Neuronal stem cell (in vitro differentiated cells): ENCODE measurements at regions not wholly inside any gene's neighbourhood (a gene's known extent, or its start where the extent isn't known, plus 50 kb on each side); places are given as distances from the start of the nearest gene placed in this dataset.

Experiments
- DNase-seq: peaks from one replicate; pipeline ENCODE4 v3.0.0-alpha.2; 2013; ENCODE audit warnings: low spot score
- H2AFZ ChIP-seq: one replicate; pipeline ENCODE4 v1.6.1; 2013; ENCODE audit warnings: mild to moderate bottlenecking, low read length, inconsistent platforms
- H2AK5ac ChIP-seq: 2 replicates; pipeline ENCODE4 v1.6.1; 2013; ENCODE audit warnings: low read depth, mild to moderate bottlenecking, inconsistent platforms, low read length, moderate library complexity, mixed read lengths
- H2BK120ac ChIP-seq: 2 replicates; pipeline ENCODE4 v1.6.1; 2013; ENCODE audit warnings: low read depth, mild to moderate bottlenecking, inconsistent platforms, low read length, moderate library complexity, mixed read lengths
- H2BK12ac ChIP-seq: one replicate; pipeline ENCODE4 v1.6.1; 2013; ENCODE audit warnings: low read length, inconsistent platforms
- H2BK15ac ChIP-seq: 2 replicates; pipeline ENCODE4 v1.6.1; 2013; ENCODE audit warnings: mild to moderate bottlenecking, low read length, inconsistent platforms, mixed read lengths
- H2BK5ac ChIP-seq: one replicate; pipeline ENCODE4 v1.6.1; 2013; ENCODE audit warnings: inconsistent platforms, mild to moderate bottlenecking, low read length, moderate library complexity
- H3K14ac ChIP-seq: one replicate; pipeline ENCODE4 v1.6.1; 2013; ENCODE audit warnings: low read length, inconsistent platforms
- H3K18ac ChIP-seq: 2 replicates; pipeline ENCODE4 v1.6.1; 2013; ENCODE audit warnings: low read length, inconsistent platforms
- H3K23ac ChIP-seq: 2 replicates; pipeline ENCODE4 v1.6.1; 2013; ENCODE audit warnings: low read depth, mild to moderate bottlenecking, mixed read lengths, low read length, inconsistent platforms; ENCODE audit not compliant: poor library complexity
- H3K27ac ChIP-seq: replicated peaks from 3 replicates; pipeline ENCODE4 v1.5.1; 2013; ENCODE audit warnings: low read length, inconsistent platforms
- H3K27me3 ChIP-seq, 3 experiments: 2 replicates each; pipeline ENCODE4 v1.6.1; 2013; ENCODE audit warnings: low read length in 3 of 3, mild to moderate bottlenecking in 2 of 3, inconsistent platforms in 1 of 3, low read depth in 1 of 3, mixed read lengths in 1 of 3, moderate library complexity in 1 of 3; ENCODE audit not compliant: control insufficient read depth in 3 of 3, insufficient read depth in 3 of 3
- H3K36me3 ChIP-seq, 2 donors: replicated peaks in 1 of 2; 2 replicates each; pipeline ENCODE4 v1.6.1; 2013; ENCODE audit warnings: low read length in 2 of 2; ENCODE audit not compliant: control insufficient read depth in 2 of 2, insufficient read depth in 2 of 2
- H3K4ac ChIP-seq: 2 replicates; pipeline ENCODE4 v1.6.1; 2013; ENCODE audit warnings: inconsistent platforms, mild to moderate bottlenecking, low read length, moderate library complexity
- H3K4me1 ChIP-seq, 2 donors: 1 replicate in 1 of 2; 2 replicates in 1 of 2; pipeline ENCODE4 v1.6.1; 2013; ENCODE audit warnings: low read length in 2 of 2, low read depth in 1 of 2; ENCODE audit not compliant: control insufficient read depth in 2 of 2, insufficient read depth in 1 of 2
- H3K4me2 ChIP-seq: one replicate; pipeline ENCODE4 v1.6.1; 2013; ENCODE audit warnings: mild to moderate bottlenecking, low read length, inconsistent platforms; ENCODE audit not compliant: insufficient read depth, poor library complexity, severe bottlenecking
- H3K4me3 ChIP-seq, 2 donors: 2 replicates each; pipeline ENCODE4 v1.5.1; 2013; ENCODE audit warnings: low read length in 2 of 2, mild to moderate bottlenecking in 2 of 2, inconsistent platforms in 1 of 2, moderate library complexity in 1 of 2
- H3K79me1 ChIP-seq: one replicate; pipeline ENCODE4 v1.6.1; 2013; ENCODE audit warnings: low read depth, mild to moderate bottlenecking, inconsistent platforms, low read length, moderate library complexity
- H3K9ac ChIP-seq: one replicate; pipeline ENCODE4 v1.6.1; 2013; ENCODE audit warnings: mild to moderate bottlenecking, low read depth, low read length, inconsistent platforms; ENCODE audit not compliant: poor library complexity
- H3K9me3 ChIP-seq, 2 donors: replicated peaks in 1 of 2; 2 replicates each; pipeline versions ENCODE3 to v1.6.1; 2013; ENCODE audit warnings: low read length in 2 of 2, mild to moderate bottlenecking in 2 of 2, inconsistent platforms in 1 of 2, low read depth in 1 of 2, mixed read lengths in 1 of 2, moderate library complexity in 1 of 2; ENCODE audit not compliant: control insufficient read depth in 2 of 2, insufficient read depth in 1 of 2
- H4K8ac ChIP-seq: one replicate; pipeline ENCODE4 v1.6.1; 2013; ENCODE audit warnings: low read depth, mild to moderate bottlenecking, inconsistent platforms, low read length, moderate library complexity
- H4K91ac ChIP-seq: one replicate; pipeline ENCODE4 v1.6.1; 2013; ENCODE audit warnings: low read length, low read depth, mild to moderate bottlenecking, inconsistent platforms; ENCODE audit not compliant: poor library complexity
- WGBS, 2 donors: extraction: QIAGEN DNeasy Blood & Tissue Kit; methylation state at CpG; one replicate each; pipeline ENCODE4 v1.1.7; 2013; ENCODE audit warnings: missing lambda C conversion rate in 2 of 2, mixed read lengths in 1 of 2; ENCODE audit not compliant: insufficient read length in 2 of 2, insufficient replicate concordance in 1 of 2; ENCODE audit errors: extremely low coverage in 2 of 2; 5-methylcytosine and 5-hydroxymethylcytosine counted together

DNA sequence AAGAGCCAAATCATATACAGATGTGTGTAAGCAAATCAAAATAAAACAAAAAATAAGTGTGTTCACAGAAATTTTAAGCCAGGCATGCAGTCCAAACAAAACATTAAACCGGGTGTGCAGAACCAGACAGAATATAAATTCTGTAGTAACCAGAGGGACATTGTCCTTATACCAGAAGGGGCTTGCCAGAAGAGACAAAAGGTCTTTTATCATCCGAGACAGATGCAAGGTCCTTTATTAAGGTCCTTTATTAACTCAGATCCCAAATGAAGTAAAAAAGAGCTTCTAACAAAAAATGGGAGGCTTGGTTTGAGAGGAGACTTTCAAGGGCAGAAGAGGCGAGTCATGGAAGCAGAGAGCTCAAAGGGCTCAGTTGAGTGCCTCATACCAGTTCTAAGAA, 59.2 kb downstream of the RGS12 start:
- Histone ChIP-seq H4K8ac (no peak overlapping the region), H3K4me1 (peaks cover 0 to 6% of the 10 kb centered on the region in 2 donors), H3K27me3 (no peaks in the 10 kb centered on the region), H3K27ac (no peak overlapping the region), H3K14ac (no peak overlapping the region), H2BK120ac (no peak overlapping the region), H2BK12ac (no peak overlapping the region), H3K23ac (no peak overlapping the region), H4K91ac (no peak overlapping the region), H3K36me3 (peaks cover 0 to 7% of the 10 kb centered on the region in 2 donors), H3K18ac (no peak overlapping the region), H2BK15ac (no peak overlapping the region), H3K9ac (no peak overlapping the region), H3K9me3 (peaks cover 0 to 28% of the 10 kb centered on the region in 2 donors), H3K4ac (no peak overlapping the region), H3K79me1 (no peaks in the 10 kb centered on the region), H2AFZ (no peak overlapping the region), H2BK5ac (no peak overlapping the region), H3K4me3 (no peak overlapping the region), H2AK5ac (no peak overlapping the region), H3K4me2 (no peak overlapping the region)
- WGBS, 2 donors = no CpG with 5 or more reads among the region's 3 CpGs
- DNase-seq = no peak

GRCh38 chr4:3352505-3352904, 59.7 kb downstream of the RGS12 start:
- Histone ChIP-seq H2BK120ac (no peak overlapping the region), H3K9me3 (peaks cover 0 to 31% of the 10 kb centered on the region in 2 donors), H3K23ac (no peak overlapping the region), H2AK5ac (no peak overlapping the region), H3K18ac (no peak overlapping the region), H3K27ac (no peak overlapping the region), H3K36me3 (peaks cover 0 to 7% of the 10 kb centered on the region in 2 donors), H3K4me3 (no peak overlapping the region), H4K91ac (no peak overlapping the region), H2BK12ac (no peak overlapping the region), H3K4ac (no peak overlapping the region), H2BK5ac (no peak overlapping the region), H4K8ac (no peak overlapping the region), H3K4me1 (peaks cover 0 to 6% of the 10 kb centered on the region in 2 donors), H2AFZ (no peak overlapping the region), H3K14ac (no peak overlapping the region), H3K79me1 (no peaks in the 10 kb centered on the region), H3K9ac (no peak overlapping the region), H3K4me2 (no peak overlapping the region), H2BK15ac (no peak overlapping the region), H3K27me3 (no peaks in the 10 kb centered on the region)
- DNase-seq = no peak
- no CpG with 5 or more reads among the region's 5 CpGs for WGBS, 2 donors

GRCh38 chr4:3352941-3353594, 60.2 kb downstream of the RGS12 start:
- no peak overlapping the region for H2AK5ac ChIP-seq
- H3K9ac ChIP-seq = no peak overlapping the region
- peaks cover 0 to 36% of the 10 kb centered on the region in 2 donors for H3K9me3 ChIP-seq
- peaks cover 0 to 6% of the 10 kb centered on the region in 2 donors for H3K4me1 ChIP-seq
- no peak overlapping the region for H4K91ac ChIP-seq
- H3K27me3 ChIP-seq = no peaks in the 10 kb centered on the region
- H3K36me3 ChIP-seq = peaks cover 0 to 7% of the 10 kb centered on the region in 2 donors
- H3K18ac ChIP-seq = no peak overlapping the region
- no peak overlapping the region for H2BK120ac ChIP-seq
- H3K14ac ChIP-seq = no peak overlapping the region
- H4K8ac ChIP-seq = no peak overlapping the region
- no peak overlapping the region for H3K4me2 ChIP-seq
- no CpG with 5 or more reads among the region's 14 CpGs for WGBS, 2 donors
- H2BK15ac ChIP-seq = no peak overlapping the region
- H3K23ac ChIP-seq = no peak overlapping the region
- H2BK12ac ChIP-seq = no peak overlapping the region
- no peak for DNase-seq
- no peak overlapping the region for H2AFZ ChIP-seq
- no peak overlapping the region for H3K27ac ChIP-seq
- H2BK5ac ChIP-seq = no peak overlapping the region
- no peak overlapping the region for H3K4me3 ChIP-seq
- H3K79me1 ChIP-seq = no peaks in the 10 kb centered on the region
- no peak overlapping the region for H3K4ac ChIP-seq

DNA sequence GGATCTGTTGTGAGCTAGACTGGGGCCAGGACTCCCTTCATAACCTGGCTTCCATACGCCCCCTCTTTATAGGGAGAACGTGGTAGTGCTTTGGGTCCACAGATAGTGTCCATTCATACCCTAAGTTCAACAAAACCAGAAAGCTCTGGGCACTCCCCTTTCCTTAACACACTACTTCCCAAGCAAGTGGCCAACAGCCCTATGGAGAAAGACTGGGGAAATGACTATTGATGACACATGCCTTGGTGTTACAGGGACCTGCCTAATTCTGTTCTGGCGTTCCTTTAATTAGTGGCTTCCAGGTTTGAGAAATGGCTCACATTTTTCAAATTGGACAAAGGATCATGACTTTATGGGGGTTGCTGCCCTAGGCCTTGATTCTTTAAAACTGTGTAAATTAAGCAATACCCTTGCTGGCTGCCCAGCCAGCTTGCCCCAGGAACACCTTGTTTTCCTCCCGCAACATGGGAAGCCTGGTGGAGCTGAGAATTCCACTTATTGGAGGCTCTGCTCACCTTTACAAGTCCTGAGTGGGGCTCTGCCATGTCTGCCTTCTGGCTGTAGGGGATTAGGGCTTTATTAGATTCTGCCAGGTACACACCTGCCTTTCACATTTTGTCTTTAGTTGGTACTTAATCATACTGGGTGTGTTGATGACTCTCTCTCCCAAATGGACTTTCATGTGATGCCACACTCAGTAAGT, 61.1 kb downstream of the RGS12 start:
- Histone ChIP-seq H3K4me1 (no peaks in the 10 kb centered on the region), H3K36me3 (peaks cover 0 to 7% of the 10 kb centered on the region in 2 donors), H3K9ac (no peak overlapping the region), H2AK5ac (no peak overlapping the region), H3K27me3 (no peaks in the 10 kb centered on the region), H2BK15ac (no peak overlapping the region), H3K4me3 (no peak overlapping the region), H3K23ac (no peak overlapping the region), H3K27ac (no peak overlapping the region), H4K8ac (no peak overlapping the region), H2BK5ac (no peak overlapping the region), H3K4me2 (no peak overlapping the region), H3K9me3 (peaks cover 0 to 38% of the 10 kb centered on the region in 2 donors), H2BK12ac (no peak overlapping the region), H3K14ac (no peak overlapping the region), H3K4ac (no peak overlapping the region), H2BK120ac (no peak overlapping the region), H2AFZ (no peak overlapping the region), H4K91ac (no peak overlapping the region), H3K79me1 (no peaks in the 10 kb centered on the region), H3K18ac (no peak overlapping the region)
- WGBS, 2 donors = no CpG with 5 or more reads among the region's 4 CpGs
- no peak for DNase-seq
